A673 (cell line): ENCODE measurements at regions not wholly inside any gene's neighbourhood (a gene's known extent, or its start where the extent isn't known, plus 50 kb on each side); places are given as distances from the start of the nearest gene placed in this dataset.

Experiments used
- EZH2 ChIP-seq: fragments of 200-600 bp; sonication (generic); IDR thresholded peaks from 2 replicates; pipeline ENCODE4 v1.6.1; 2017; ENCODE audit warnings: borderline replicate concordance, low read depth, mild to moderate bottlenecking, mixed read lengths, antibody characterized with exemption, low read length; ENCODE audit not compliant: poor library complexity, severe bottlenecking
- TF ChIP-seq, protein P1 (sequence below): fragments of 300-800, 200-600 bp; sonication (generic); conservative IDR thresholded peaks from 2 replicates; pipeline ENCODE4 v1.5.1; 2017; ENCODE audit warnings: low read depth, mild to moderate bottlenecking, antibody characterized with exemption, low read length, moderate library complexity, mixed read lengths

DNA sequence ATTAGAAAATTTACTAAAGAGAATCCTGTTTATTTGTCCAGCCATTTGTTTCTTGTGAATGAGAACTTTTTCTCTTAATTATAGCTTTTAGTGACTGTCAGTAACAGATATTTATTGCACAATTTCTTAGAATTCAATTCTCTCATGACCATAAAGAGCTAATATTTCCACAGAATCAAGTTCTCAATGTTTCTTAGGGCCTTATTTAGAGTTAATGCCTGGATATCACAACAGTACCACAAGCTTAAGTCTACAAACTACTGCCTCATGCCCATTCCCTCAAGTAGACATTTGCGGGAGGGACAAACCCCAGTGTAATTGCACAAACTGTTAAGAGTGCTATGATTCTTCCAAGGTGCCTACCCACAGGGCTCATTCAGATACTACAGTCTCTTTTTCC is 199.7 kb upstream of the POU2AF2 start:
- TF ChIP-seq, protein P1, sequence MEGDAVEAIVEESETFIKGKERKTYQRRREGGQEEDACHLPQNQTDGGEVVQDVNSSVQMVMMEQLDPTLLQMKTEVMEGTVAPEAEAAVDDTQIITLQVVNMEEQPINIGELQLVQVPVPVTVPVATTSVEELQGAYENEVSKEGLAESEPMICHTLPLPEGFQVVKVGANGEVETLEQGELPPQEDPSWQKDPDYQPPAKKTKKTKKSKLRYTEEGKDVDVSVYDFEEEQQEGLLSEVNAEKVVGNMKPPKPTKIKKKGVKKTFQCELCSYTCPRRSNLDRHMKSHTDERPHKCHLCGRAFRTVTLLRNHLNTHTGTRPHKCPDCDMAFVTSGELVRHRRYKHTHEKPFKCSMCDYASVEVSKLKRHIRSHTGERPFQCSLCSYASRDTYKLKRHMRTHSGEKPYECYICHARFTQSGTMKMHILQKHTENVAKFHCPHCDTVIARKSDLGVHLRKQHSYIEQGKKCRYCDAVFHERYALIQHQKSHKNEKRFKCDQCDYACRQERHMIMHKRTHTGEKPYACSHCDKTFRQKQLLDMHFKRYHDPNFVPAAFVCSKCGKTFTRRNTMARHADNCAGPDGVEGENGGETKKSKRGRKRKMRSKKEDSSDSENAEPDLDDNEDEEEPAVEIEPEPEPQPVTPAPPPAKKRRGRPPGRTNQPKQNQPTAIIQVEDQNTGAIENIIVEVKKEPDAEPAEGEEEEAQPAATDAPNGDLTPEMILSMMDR, result no peak
- TF ChIP-seq EZH2, result no peak
